OCI-LY7 (cell line): ENCODE measurements at regions not wholly inside any gene's neighbourhood (a gene's known extent, or its start where the extent isn't known, plus 50 kb on each side); places are given as distances from the start of the nearest gene placed in this dataset.

Source experiments
- CTCF ChIP-seq: fragments of 200-600 bp; sonication (generic); conservative IDR thresholded peaks from 2 replicates; pipeline ENCODE4 v1.5.1; 2014; ENCODE audit warnings: mild to moderate bottlenecking, antibody characterized with exemption, low read length, moderate library complexity, mixed read lengths
- EZH2phosphoT487 ChIP-seq: fragments of 200-600 bp; sonication (generic); IDR thresholded peaks from 2 replicates; pipeline ENCODE4 v1.6.1; 2018; ENCODE audit warnings: low read depth, borderline replicate concordance, mild to moderate bottlenecking, mixed run types, antibody characterized with exemption, low read length, moderate library complexity, mixed read lengths

GRCh38 chr17:79401704-79402674 lies 208.9 kb downstream of the RBFOX3 start:
- TF ChIP-seq CTCF (no peak), EZH2phosphoT487 (no peak)
